Subcutaneous abdominal adipose tissue (tissue), 5 donors: ENCODE measurements at regions not wholly inside any gene's neighbourhood (a gene's known extent, or its start where the extent isn't known, plus 50 kb on each side); places are given as distances from the start of the nearest gene placed in this dataset.

Experiments
- H3K27ac ChIP-seq: one replicate; pipeline ENCODE4 v1.7.0; 2013; ENCODE audit warnings: low read depth, mild to moderate bottlenecking, inconsistent platforms, low read length, moderate library complexity
- H3K27me3 ChIP-seq, 5 donors: one replicate each; pipeline ENCODE4 v1.7.0; 2013; ENCODE audit warnings: low read length in 5 of 5, inconsistent platforms in 1 of 5; ENCODE audit not compliant: control insufficient read depth in 5 of 5, insufficient read depth in 4 of 5
- H3K36me3 ChIP-seq, 5 donors: one replicate each; pipeline ENCODE4 v1.7.0; 2013; ENCODE audit warnings: low read length in 5 of 5; ENCODE audit not compliant: control insufficient read depth in 5 of 5, insufficient read depth in 5 of 5
- H3K4me1 ChIP-seq, 5 donors: one replicate each; pipeline ENCODE4 v1.7.0; 2013; ENCODE audit warnings: low read length in 5 of 5, mild to moderate bottlenecking in 3 of 5, moderate library complexity in 1 of 5; ENCODE audit not compliant: control insufficient read depth in 5 of 5, insufficient read depth in 5 of 5
- H3K4me3 ChIP-seq, 5 donors: one replicate each; pipeline ENCODE4 v1.7.0; 2013; ENCODE audit warnings: low read length in 5 of 5, low read depth in 1 of 5
- H3K9ac ChIP-seq, 5 donors: one replicate each; pipeline ENCODE4 v1.7.0; 2013; ENCODE audit warnings: low read length in 5 of 5, mild to moderate bottlenecking in 4 of 5, moderate library complexity in 3 of 5
- H3K9me3 ChIP-seq, 5 donors: one replicate each; pipeline ENCODE4 v1.7.0; 2013; ENCODE audit warnings: low read length in 5 of 5; ENCODE audit not compliant: control insufficient read depth in 5 of 5
- donor health status: healthy.
- donor health status: healthy.
- donor health status: healthy.
- donor health status: healthy.
- donor health status: healthy.

- no peak overlapping the region for H3K9ac ChIP-seq
- no peak overlapping the region for H3K4me3 ChIP-seq
- no peak overlapping the region for H3K27ac ChIP-seq
- peaks cover 0 to 16% (median 3%) of the 10 kb centered on the region in 5 donors for H3K4me1 ChIP-seq
- no peaks in the 10 kb centered on the region for H3K36me3 ChIP-seq
- no peaks in the 10 kb centered on the region for H3K9me3 ChIP-seq
- H3K27me3 ChIP-seq, result no peaks in the 10 kb centered on the region
These were observed 216.9 kb upstream of the THBS1 start for GRCh38 chr15:39363761-39364586.

- no peaks in the 10 kb centered on the region for H3K36me3 ChIP-seq
These were observed 216.2 kb upstream of the THBS1 start for GRCh38 chr15:39364721-39365120.

GRCh38 chr15:39365161-39365560 lies 215.7 kb upstream of the THBS1 start:
- no peak overlapping the region for H3K27ac ChIP-seq
- H3K27me3 ChIP-seq, result no peaks in the 10 kb centered on the region
- no peak overlapping the region for H3K4me3 ChIP-seq
- H3K36me3 ChIP-seq, result no peaks in the 10 kb centered on the region
- no peak overlapping the region for H3K9ac ChIP-seq
- peaks cover 0 to 5% (median 4%) of the 10 kb centered on the region in 5 donors for H3K9me3 ChIP-seq
- peaks cover 0 to 16% (median 0%) of the 10 kb centered on the region in 5 donors for H3K4me1 ChIP-seq

More at GRCh38 chr15:39364721-39365120, 216.2 kb upstream of the THBS1 start:
- H3K9ac ChIP-seq, result no peak overlapping the region
- peaks cover 0 to 16% (median 2%) of the 10 kb centered on the region in 5 donors for H3K4me1 ChIP-seq
- no peak overlapping the region for H3K27ac ChIP-seq
- H3K27me3 ChIP-seq, result no peaks in the 10 kb centered on the region
- no peak overlapping the region for H3K4me3 ChIP-seq
- peaks cover 0 to 2% (median 1%) of the 10 kb centered on the region in 5 donors for H3K9me3 ChIP-seq

- H3K4me1 ChIP-seq, result peaks cover 0 to 9% (median 0%) of the 10 kb centered on the region in 5 donors
- H3K27me3 ChIP-seq, result no peaks in the 10 kb centered on the region
- peaks cover 0 to 7% (median 4%) of the 10 kb centered on the region in 5 donors for H3K9me3 ChIP-seq
- H3K9ac ChIP-seq, result no peak overlapping the region
- no peak overlapping the region for H3K4me3 ChIP-seq
- H3K36me3 ChIP-seq, result no peaks in the 10 kb centered on the region
- H3K27ac ChIP-seq, result no peak overlapping the region
These were observed 215.0 kb upstream of the THBS1 start for GRCh38 chr15:39365873-39366272.

- Histone ChIP-seq H3K36me3 (no peaks in the 10 kb centered on the region), H3K4me1 (peaks cover 0 to 7% (median 0%) of the 10 kb centered on the region in 5 donors), H3K4me3 (no peak overlapping the region), H3K9me3 (peaks cover 0 to 18% (median 11%) of the 10 kb centered on the region in 5 donors), H3K9ac (no peak overlapping the region), H3K27me3 (no peaks in the 10 kb centered on the region), H3K27ac (no peak overlapping the region)
These were observed 213.3 kb upstream of the THBS1 start for GRCh38 chr15:39367596-39367995.

- H3K27ac ChIP-seq, result no peak overlapping the region
- H3K4me3 ChIP-seq, result no peak overlapping the region
- no peak overlapping the region for H3K9ac ChIP-seq
- H3K4me1 ChIP-seq, result no peaks in the 10 kb centered on the region
- H3K9me3 ChIP-seq, result peaks cover 0 to 18% (median 11%) of the 10 kb centered on the region in 5 donors
- no peaks in the 10 kb centered on the region for H3K36me3 ChIP-seq
- H3K27me3 ChIP-seq, result no peaks in the 10 kb centered on the region
These were observed 211.1 kb upstream of the THBS1 start for GRCh38 chr15:39369768-39370167.

- H3K9me3 ChIP-seq, result peaks cover 0 to 12% (median 4%) of the 10 kb centered on the region in 5 donors
- no peak overlapping the region for H3K4me3 ChIP-seq
- no peaks in the 10 kb centered on the region for H3K36me3 ChIP-seq
- no peaks in the 10 kb centered on the region for H3K27me3 ChIP-seq
- no peak overlapping the region for H3K9ac ChIP-seq
- H3K4me1 ChIP-seq, result peaks cover 0 to 6% (median 0%) of the 10 kb centered on the region in 5 donors
- H3K27ac ChIP-seq, result peak overlapping the region; percentile 37
These were observed 204.4 kb upstream of the THBS1 start for GRCh38 chr15:39376371-39376909.

- Histone ChIP-seq H3K36me3 (no peaks in the 10 kb centered on the region), H3K4me3 (no peak overlapping the region), H3K9ac (no peak overlapping the region), H3K27ac (no peak overlapping the region), H3K27me3 (no peaks in the 10 kb centered on the region), H3K4me1 (peaks cover 0 to under 1% (median 0%) of the 10 kb centered on the region in 5 donors), H3K9me3 (peaks cover 0 to 3% (median 0%) of the 10 kb centered on the region in 5 donors)
These were observed 199.4 kb upstream of the THBS1 start for GRCh38 chr15:39381517-39381916.

GRCh38 chr15:39388118-39388517 lies 192.8 kb upstream of the THBS1 start:
- no peaks in the 10 kb centered on the region for H3K27me3 ChIP-seq
- no peaks in the 10 kb centered on the region for H3K36me3 ChIP-seq
- H3K9ac ChIP-seq, result no peak overlapping the region
- no peak overlapping the region for H3K27ac ChIP-seq
- H3K4me1 ChIP-seq, result no peaks in the 10 kb centered on the region
- no peak overlapping the region for H3K4me3 ChIP-seq
- no peaks in the 10 kb centered on the region for H3K9me3 ChIP-seq

GRCh38 chr15:39391230-39391629 lies 189.6 kb upstream of the THBS1 start:
- Histone ChIP-seq H3K36me3 (no peaks in the 10 kb centered on the region), H3K9ac (no peak overlapping the region), H3K27ac (no peak overlapping the region), H3K27me3 (no peaks in the 10 kb centered on the region), H3K4me3 (no peak overlapping the region), H3K4me1 (peaks cover 0 to 3% (median 0%) of the 10 kb centered on the region in 5 donors), H3K9me3 (no peaks in the 10 kb centered on the region)
